Large intestine (tissue), 3 donors: ENCODE measurements at regions not wholly inside any gene's neighbourhood (a gene's known extent, or its start where the extent isn't known, plus 50 kb on each side); places are given as distances from the start of the nearest gene placed in this dataset.

Experiments
- DNase-seq, 2 donors: peaks; one replicate each; pipeline versions ENCODE4 v3.0.0 to v3.0.0-alpha.2; 2013
- H3K27ac ChIP-seq: one replicate; pipeline ENCODE4 v1.5.1; 2013; ENCODE audit warnings: low read length
- H3K27me3 ChIP-seq: 2 replicates; pipeline ENCODE4 v1.6.1; 2013; ENCODE audit warnings: low read length; ENCODE audit not compliant: control insufficient read depth, insufficient read depth
- H3K36me3 ChIP-seq: 2 replicates; pipeline ENCODE4 v1.6.1; 2013; ENCODE audit warnings: low read length; ENCODE audit not compliant: control insufficient read depth, insufficient read depth
- H3K4me1 ChIP-seq: one replicate; pipeline ENCODE4 v1.6.1; 2013; ENCODE audit warnings: low read length; ENCODE audit not compliant: control insufficient read depth, insufficient read depth
- H3K4me3 ChIP-seq: one replicate; pipeline ENCODE4 v1.5.1; 2013; ENCODE audit warnings: low read length
- H3K9me3 ChIP-seq: one replicate; pipeline ENCODE4 v1.6.1; 2013; ENCODE audit warnings: mild to moderate bottlenecking, low read depth, low read length, moderate library complexity; ENCODE audit not compliant: control insufficient read depth
- WGBS: methylation state at CpG from one replicate; pipeline ENCODE4 v1.1.5; 2013; ENCODE audit warnings: low lambda C conversion rate; ENCODE audit not compliant: insufficient coverage; 5-methylcytosine and 5-hydroxymethylcytosine counted together

GRCh38 chr20:22418738-22419137 is 165.6 kb downstream of the FOXA2 start:
- 60% methylated on average over 1 of the region's 2 CpGs for WGBS
- H3K36me3 ChIP-seq: no peaks in the 10 kb centered on the region
- H3K27me3 ChIP-seq: no peaks in the 10 kb centered on the region
- DNase-seq: no peak
- H3K4me3 ChIP-seq: no peak overlapping the region
- H3K9me3 ChIP-seq: no peaks in the 10 kb centered on the region
- H3K27ac ChIP-seq: no peak overlapping the region
- no peaks in the 10 kb centered on the region for H3K4me1 ChIP-seq

DNA sequence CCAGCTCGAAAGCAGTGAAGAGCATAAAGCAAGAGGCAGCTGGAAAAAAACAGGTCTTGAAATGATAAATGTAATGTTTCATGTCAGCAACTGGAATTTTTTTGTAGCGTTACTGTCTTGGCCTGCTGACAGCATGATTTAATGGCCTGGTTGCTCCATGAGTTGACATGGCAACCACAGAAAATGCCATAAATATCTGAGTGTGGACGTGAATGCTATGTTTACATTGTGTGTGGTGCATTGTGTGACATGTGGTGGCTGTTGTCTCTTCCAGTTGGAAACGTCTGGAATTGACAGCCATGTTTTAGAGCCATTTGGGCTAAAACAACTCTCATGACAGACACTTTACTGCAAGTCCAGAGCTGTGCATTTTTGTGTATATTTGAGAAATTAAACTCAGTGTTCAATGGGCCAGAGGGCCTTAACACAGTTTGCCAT is 170.0 kb downstream of the FOXA2 start:
- Histone ChIP-seq H3K4me3 (no peak overlapping the region), H3K27ac (no peak overlapping the region), H3K9me3 (no peaks in the 10 kb centered on the region), H3K27me3 (no peaks in the 10 kb centered on the region), H3K36me3 (no peaks in the 10 kb centered on the region), H3K4me1 (peaks cover 10% of the 10 kb centered on the region)
- WGBS: no CpG with 5 or more reads among the region's 4 CpGs
- DNase-seq: peak in 1 of 2 donors; percentile 8

DNA sequence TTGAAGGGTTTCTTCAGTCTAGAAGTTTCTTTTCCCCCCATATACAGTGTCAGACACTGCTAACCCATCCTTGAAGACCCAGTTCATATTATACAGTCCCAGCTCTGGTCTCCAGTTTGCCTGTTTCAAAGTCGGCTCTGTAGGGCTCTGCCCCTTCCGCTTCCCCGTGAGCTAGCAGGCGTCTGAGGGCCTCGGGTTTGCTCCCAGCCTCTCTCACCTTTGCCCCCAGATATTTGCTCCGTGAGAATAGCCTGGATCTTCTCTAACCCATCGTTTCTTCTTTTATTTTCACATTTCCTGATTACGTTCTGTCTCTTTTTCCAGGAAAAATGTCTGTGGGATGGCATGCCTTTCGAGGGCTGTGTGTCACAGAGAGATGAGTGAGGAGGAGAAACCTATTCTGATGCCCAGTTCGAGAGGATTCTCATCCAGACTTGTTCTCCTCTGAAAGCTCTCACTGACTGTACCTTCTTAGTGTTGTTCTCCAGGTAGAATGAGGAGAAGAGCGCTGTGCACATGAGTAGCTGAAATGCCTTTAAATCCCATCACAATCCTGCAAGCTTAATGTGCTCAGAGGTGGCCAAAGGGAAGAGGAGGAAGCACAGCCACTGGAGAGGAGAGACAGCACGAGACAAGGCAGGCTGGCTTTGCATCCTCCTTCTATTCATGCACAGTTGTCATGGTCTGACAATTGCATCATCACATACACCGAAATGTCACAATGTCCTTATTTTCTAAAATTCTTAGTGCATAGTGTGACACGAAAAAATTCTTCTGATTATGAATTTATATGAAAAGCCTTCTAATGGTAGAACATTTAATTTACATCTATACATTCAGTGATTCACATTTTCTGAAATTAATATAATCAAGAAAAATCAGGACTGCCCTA is 171.1 kb downstream of the FOXA2 start:
- DNase-seq: peak in 1 of 2 donors; percentile 49
- H3K36me3 ChIP-seq: no peaks in the 10 kb centered on the region
- 100% methylated on average over 1 of the region's 14 CpGs for WGBS
- H3K4me3 ChIP-seq: no peak overlapping the region
- peaks cover 10% of the 10 kb centered on the region for H3K4me1 ChIP-seq
- no peaks in the 10 kb centered on the region for H3K27me3 ChIP-seq
- H3K27ac ChIP-seq: no peak overlapping the region
- no peaks in the 10 kb centered on the region for H3K9me3 ChIP-seq

DNA sequence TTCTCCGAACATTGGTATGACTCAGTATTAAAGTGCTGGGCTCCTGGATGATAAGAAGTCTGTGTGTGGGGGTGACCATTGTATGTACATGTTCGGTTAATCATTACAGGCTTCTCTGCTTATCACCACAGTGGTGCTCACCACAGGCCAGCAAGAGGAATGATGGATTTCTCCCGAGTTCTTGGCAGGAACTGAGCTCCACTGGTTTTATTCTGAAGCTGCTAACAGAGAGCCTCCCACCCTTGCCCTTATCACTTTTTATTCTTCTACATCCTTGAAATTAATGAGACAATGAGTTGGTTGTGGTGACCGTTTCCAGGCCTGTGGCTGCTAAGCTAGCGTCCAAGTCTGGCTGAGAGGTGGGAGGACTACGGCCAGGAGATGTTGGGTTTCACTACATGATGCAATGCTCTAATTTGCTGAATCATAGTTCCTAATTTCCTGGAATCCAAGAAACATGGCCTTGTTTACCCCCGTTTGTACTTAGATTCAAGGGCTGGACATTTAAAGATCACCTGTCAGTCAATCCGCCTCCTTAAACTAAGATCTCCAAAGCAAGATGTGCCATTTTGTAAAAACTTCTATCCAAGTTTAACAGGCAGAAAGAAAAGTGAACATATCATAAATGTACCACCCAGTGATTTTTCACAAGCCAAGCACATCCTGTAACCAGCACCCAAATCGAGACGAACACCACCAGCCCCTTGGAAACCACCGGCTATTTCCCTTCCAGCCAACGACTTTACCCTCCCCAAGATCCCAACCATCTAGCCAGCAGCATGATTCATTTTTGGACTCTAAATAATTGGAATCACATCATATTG is 172.5 kb downstream of the FOXA2 start:
- Histone ChIP-seq H3K36me3 (no peaks in the 10 kb centered on the region), H3K4me1 (peaks cover 10% of the 10 kb centered on the region), H3K4me3 (no peak overlapping the region), H3K27ac (no peak overlapping the region), H3K9me3 (no peaks in the 10 kb centered on the region), H3K27me3 (peaks cover 2% of the 10 kb centered on the region)
- peak; percentile 50 to 82 for DNase-seq
- WGBS: 58% methylated on average over 2 of the region's 12 CpGs

DNA sequence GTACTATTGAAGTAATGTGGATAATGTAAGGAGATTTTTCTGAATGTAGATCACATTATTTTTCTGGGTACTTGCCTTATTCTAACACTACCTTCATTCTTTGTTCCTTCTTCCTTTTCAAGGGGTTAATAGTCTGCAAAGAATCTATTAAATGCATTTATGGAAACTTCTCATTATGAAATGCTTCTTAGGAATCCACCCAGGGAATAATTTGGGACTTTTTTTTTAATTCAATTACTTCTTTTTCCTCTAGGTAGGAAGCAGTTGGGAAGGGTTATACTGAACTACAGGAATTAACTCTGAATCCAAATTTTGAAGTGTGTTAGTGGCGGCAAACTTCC is 173.1 kb downstream of the FOXA2 start:
- WGBS: no CpG with 5 or more reads among the region's 1 CpG
- Histone ChIP-seq H3K36me3 (no peaks in the 10 kb centered on the region), H3K27ac (no peak overlapping the region), H3K9me3 (no peaks in the 10 kb centered on the region), H3K4me3 (no peak overlapping the region), H3K27me3 (peaks cover 2% of the 10 kb centered on the region), H3K4me1 (peaks cover 10% of the 10 kb centered on the region)
- DNase-seq: no peak

DNA sequence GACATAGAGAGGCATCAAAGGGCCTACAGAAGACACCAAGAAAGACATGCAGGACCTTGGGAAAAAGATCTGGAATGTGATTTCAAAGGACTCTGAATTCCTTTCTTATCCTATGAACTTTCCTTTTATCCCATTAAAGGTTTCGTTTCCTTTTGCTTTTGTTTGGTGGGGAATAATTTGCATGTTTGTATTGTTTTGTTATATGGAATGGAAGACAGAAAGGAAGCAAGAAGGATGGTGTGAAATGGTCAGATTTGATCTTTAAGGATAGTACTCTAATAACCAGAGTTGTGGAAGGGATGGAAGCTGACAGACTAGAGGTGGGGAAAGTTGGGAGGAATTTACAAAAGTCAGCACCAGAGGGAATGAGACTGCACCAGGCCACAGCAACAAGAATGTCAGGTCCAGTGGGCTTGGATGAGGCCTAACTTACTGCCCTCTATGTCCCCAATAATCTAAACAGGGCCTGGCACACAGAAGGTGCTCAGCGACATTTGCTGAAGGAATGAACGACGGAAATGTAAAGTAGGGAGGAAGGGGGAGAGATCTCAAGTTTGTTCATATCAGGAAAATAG is 173.7 kb downstream of the FOXA2 start:
- peaks cover 2% of the 10 kb centered on the region for H3K27me3 ChIP-seq
- DNase-seq: no peak
- no peak overlapping the region for H3K27ac ChIP-seq
- H3K9me3 ChIP-seq: no peaks in the 10 kb centered on the region
- 89% methylated on average over 4 of the region's 4 CpGs for WGBS
- no peaks in the 10 kb centered on the region for H3K36me3 ChIP-seq
- H3K4me3 ChIP-seq: no peak overlapping the region
- H3K4me1 ChIP-seq: peaks cover 10% of the 10 kb centered on the region

DNA sequence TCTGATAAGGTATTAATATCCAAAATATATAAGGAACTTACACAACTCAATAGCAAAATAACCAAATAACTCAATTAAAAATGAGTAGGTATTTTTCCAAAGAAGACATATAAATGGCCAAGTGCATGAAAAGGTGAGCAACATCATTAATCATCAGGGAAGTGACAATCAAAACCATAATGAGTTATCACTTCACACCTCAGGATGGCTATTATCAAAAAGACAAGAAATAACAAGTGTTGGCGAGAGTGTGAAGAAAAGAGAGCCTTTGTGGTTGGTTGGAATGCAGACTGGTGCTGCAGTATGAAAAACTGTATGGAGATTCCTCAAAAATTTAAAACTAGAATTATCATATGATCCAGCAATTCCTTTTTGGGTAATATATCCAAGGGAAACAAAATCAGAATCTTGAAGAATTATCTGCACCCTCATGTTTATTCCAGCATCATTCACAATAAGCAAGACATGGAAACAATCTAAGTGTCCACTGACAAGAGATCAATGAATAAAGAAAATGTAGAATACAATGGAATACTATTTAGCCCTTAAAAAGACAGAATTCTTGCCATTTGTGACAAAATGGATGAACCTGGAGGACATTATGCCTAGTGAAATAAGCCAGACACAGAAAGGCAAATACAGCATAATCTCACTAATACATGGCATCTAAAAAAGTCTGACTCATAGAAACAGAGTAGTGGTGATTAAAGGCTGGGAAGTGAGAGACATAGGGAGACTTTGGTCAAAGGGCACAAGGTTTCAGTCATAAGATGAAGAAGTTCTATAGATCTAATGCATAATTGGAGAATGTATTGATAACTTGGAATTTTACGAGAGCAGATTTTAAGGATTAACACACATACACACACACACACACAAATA is 175.6 kb downstream of the FOXA2 start:
- whole genome bisulfite sequencing: 100% methylated on average over 1 of the region's 2 CpGs
- peaks cover 6% of the 10 kb centered on the region for H3K27me3 ChIP-seq
- H3K27ac ChIP-seq: no peak overlapping the region
- H3K4me3 ChIP-seq: no peak overlapping the region
- DNase-seq: no peak
- no peaks in the 10 kb centered on the region for H3K36me3 ChIP-seq
- no peaks in the 10 kb centered on the region for H3K9me3 ChIP-seq
- peaks cover 18% of the 10 kb centered on the region for H3K4me1 ChIP-seq

- Histone ChIP-seq H3K4me1 (peaks cover 15% of the 10 kb centered on the region), H3K27me3 (peaks cover 9% of the 10 kb centered on the region), H3K4me3 (no peak overlapping the region), H3K9me3 (no peaks in the 10 kb centered on the region), H3K36me3 (no peaks in the 10 kb centered on the region), H3K27ac (no peak overlapping the region)
- 94% methylated on average over 3 of the region's 7 CpGs for WGBS
- DNase-seq: no peak
These were observed 176.9 kb downstream of the FOXA2 start for GRCh38 chr20:22407237-22408193.

GRCh38 chr20:22404419-22405170 is 179.8 kb downstream of the FOXA2 start:
- Histone ChIP-seq H3K27me3 (peaks cover 11% of the 10 kb centered on the region), H3K9me3 (no peaks in the 10 kb centered on the region), H3K36me3 (no peaks in the 10 kb centered on the region), H3K27ac (no peak overlapping the region), H3K4me1 (peaks cover 8% of the 10 kb centered on the region), H3K4me3 (peak overlapping the region; percentile 32)
- WGBS: 8% methylated on average over 5 of the region's 7 CpGs
- no peak for DNase-seq
